NCI-H187 treated with DMSO at 0.1 percent for 48 hours (cell line): ENCODE measurements at regions not wholly inside any gene's neighbourhood (a gene's known extent, or its start where the extent isn't known, plus 50 kb on each side); places are given as distances from the start of the nearest gene placed in this dataset.

Experiments used
- DNase-seq: peaks from one replicate; lab custom pipeline; 2025; lab: John Stamatoyannopoulos, UW

DNA sequence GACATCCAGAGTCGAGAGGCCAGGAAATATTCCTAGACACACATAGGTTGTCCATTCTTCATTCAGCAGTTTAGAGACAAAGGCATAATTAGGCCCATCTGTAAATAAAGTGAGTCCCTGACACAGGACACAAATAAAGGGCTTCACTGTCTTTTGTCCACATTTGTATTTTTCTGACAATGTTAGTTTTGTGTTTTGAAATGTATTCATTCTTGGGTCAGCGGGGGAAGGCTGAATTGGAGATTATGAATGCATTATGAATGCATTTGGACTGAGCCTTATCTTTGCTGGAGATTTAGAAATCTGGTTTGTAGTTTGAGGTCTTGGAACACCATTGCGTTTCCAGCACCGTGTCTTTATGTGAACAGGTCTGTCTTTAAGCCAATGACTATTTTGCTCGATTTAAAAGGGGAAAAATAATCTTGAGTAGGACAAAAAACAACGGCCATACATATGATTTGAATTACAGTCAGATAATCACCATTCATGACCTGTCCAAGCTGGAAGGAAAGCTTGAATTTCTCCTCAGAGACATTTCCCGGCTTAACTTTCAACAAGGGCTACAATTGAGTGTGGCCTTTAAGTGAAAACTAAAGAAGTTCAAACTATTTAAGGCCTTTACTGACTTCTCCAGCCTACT lies 334.8 kb downstream of the WDR11 start:
- DNase-seq, result no peak

DNA sequence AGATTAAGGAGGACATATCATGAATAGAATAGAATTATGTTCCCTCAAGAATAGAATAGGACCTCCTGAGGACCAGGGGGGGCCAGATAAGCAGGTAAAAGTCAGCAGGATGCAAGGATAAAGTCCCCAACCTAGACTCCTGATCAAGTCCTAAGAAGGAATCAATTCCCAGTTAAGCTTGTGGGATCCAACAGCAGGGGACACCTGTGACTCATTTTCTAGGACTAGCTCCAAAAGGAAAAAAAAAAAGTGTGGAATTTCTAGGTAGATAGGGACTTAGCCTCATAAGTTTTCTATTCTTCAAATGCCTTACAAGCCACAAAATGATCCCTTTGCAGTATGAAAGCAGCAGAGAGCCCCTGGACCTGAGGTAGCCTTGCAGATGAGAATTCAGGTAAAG lies 336.2 kb downstream of the WDR11 start:
- no peak for DNase-seq

DNA sequence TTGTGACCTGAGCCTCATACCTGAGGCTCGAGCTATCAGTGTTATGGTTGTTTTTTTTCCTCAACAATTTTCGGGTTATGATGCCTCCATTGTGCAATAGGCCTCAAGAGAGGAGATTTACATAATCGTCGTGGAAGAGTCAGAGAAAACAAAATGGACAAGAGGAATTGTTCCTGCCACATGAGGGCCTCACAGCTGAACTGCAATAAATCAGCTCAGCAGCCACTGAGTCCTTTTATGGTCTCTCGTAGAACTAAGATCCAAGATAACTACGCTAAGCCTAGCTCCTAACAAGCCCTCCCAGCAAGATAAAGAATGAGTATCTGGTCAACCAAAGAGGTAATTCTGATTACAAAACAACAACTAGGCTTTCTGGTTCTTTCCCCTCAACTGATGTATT lies 336.8 kb downstream of the WDR11 start:
- DNase-seq, result no peak

DNA sequence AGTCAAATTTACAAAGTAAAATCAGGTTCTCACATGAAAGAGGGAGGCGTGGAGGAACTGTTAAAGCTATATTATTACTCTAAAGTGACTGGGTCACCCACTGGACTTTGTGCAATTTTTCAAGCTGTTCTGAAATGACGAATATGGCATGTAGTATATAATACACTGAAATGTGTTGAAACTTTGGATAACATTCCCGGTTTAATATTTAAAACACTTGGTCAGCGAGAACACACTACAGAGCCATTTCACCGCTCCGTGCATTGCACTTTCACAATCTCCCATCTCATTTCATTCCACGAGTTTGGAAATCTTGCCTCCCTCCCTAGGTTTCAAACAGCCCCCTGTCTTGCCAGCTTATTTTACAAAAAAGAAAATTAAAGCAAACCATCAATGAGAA lies 337.9 kb downstream of the WDR11 start:
- DNase-seq, result no peak

DNA sequence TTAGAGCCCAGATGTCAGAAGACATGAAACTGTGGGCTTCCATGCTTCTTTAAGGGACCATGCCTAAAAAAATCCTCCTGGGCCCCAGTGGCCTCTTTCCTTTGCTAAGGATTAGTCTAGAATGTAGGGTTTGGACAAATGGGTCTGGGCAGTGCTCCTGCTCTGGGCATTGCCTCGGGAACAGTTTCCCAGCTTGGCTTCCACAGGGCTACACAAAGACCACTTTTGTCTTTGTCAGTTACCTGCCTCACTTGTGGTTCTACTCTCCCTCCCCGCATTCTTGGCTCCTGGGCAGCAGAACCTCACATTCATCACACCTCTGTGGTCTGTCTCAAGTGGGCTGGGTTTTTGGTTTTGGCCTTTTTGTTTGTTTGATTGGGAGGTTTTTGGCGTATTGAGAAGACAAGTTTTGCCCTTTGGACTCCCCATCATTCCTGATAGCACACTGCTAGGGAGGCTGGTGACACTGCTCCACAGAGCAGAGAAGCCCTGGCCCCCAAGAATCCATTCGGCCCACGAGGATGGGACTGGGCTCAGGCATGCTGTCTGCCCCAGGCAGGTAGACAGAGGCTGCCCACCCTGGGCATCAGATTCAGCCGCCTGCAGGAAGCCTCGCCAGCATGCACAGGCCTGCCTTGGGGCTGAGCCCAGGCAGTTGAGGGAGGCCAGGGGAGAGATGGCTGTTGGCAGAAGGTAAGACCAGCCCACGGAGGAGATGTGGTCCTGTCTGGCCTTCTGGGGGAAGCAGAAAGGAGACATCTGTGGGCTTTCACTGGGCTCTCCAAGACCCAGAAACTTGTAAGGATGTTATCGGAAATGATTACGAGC lies 343.7 kb downstream of the WDR11 start:
- DNase-seq, result no peak

DNA sequence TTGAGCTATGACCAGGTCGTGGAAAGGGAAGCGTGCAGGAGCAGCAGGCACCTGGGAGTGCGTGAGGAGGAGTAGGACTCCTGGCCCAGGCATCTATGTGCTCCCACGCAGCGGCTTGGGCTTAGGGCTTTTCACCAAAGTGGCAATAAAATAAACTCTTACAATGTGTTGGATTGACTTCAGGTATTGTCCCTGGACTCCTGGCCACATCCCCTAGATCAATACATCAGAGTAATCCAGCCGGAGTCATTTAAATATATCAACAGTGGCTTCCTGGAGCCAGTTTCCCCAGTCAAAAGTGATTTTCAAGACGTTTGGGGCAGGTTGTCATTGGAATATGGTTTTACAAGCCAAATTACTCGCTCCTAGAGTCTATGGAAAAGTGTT lies 344.4 kb downstream of the WDR11 start:
- no peak for DNase-seq

DNA sequence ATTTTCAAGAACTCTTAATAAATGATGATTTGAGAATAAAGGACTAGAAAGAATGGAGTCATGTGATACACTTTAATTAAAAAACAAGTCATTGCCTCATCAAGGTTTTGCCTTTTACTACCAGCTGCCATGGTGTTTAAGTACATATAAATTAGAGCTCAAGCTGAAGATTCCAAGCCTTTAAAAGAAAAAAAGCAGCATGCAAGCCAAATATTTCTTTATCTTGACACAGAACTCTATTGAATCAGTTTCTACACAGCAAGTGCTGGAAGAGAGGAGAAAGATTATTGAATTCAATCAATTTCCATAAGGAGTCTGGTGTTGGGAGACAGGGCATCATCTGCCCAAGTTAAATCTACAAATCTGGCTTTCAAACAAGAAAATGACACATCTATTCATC lies 347.9 kb downstream of the WDR11 start:
- no peak for DNase-seq

DNA sequence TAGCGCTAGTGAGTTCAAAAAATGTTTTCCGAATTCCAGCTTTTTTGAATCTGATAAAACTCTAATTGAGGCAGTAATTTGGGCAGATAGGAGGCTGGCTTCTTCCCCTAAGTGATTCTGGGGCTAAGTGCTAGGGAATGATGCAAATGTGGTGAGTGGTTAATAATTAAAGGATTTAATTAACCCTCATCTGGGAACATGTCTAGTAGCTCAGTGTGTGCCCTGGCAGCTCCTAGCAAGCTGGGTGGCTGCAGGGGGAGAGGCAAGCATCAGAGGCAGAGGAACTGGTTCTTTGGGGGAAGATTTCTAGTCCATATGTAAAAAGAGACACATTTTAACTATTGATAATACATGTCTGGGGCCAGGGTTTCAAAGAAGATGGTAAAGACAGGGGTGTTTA lies 354.5 kb downstream of the WDR11 start:
- DNase-seq, result no peak

DNA sequence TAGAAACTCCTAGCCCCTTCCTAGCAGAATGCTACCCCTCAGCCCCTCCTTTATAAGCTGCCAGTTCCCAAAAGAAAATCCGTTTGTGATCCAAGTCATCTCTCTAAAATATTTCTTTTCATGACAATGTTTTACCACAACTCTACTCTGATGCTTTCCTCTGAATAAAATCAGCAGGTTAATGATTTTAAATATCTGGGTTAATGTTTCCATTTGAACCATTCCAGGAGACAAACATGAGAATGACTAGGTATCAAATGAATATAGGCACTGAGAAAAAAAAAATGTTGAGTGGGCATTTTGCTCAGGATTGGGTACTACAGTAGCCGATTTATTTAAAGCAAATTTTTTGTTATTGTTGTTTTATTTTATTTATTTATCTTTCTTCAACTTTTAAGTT lies 360.3 kb downstream of the WDR11 start:
- no peak for DNase-seq

DNA sequence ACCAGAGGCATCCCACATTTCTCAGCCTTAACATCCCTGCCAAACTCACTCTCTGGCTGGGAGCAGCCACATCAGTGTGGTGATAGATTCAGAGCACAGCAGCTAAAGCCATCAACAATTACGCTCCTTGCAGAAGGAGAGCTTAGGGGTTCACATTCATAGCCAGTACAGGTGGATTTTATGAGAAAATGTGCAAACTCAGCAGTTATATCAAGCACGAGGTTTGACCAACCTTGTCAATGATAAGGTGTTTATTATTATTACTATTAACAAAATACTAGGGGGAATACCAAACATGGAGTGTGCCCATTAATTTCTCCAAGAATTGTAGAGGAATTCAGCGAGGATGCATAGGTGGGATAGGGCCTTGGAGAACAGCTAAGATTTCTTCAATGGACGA lies 362.3 kb downstream of the WDR11 start:
- no peak for DNase-seq

DNA sequence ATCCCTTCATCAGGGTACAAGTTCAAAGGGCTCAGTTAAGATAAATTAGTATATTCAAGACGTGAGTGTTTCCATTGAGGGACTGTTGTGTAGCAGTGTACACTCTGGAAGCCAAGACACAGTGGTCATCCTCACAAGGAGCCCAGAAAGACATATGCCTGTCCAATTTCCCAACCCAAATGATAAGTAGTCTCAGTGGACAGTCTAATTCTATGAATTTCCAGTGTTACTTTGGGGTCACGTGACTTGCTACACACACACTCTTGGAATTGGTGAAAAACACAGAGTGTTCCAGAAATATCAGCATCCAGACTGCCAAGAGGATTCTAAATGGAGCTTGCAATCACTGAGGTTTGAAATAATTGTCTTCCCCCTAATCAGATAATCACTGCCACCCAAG lies 365.1 kb downstream of the WDR11 start:
- DNase-seq, result no peak

DNA sequence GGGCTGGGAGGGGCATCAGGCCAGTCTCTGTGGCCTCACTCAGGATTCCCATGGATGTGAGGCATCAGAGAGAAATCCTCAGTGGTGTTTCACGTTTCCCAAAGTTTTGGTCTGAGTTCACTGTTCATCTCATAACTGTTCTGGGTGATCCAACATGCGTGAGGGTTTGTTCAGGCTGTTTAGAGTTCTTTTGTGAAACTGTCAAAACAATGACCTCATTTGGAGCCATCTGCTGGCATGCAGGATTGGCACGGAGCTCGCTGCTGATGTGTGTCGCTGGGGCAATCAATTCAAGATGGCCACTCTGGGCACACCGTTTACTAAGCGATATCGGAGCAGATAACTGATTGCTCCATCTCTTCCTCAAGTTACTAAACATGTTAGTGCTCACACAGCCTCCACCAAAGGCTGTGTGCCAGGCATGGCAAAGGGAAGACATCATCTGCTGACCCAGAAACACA lies 365.6 kb downstream of the WDR11 start:
- DNase-seq, result no peak

DNA sequence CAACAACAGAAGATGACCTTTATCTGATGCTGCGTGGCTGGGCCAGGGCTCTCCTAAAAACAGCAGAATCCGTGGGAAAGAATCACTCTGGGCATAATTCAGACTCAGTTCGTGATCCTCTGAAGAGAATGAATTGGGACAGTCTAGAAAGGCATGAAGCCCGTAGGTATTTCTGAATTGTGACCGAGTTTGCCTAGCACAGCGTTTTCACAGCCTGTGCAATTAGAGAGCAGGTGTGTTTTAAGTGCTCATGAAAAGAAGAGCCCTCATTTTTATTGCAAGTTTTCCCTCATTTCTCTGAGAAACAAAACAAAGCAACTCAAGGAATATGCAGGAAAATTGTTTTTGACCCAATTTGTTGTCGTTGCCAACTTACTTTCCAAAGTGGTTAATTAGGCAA lies 366.2 kb downstream of the WDR11 start:
- DNase-seq, result no peak

DNA sequence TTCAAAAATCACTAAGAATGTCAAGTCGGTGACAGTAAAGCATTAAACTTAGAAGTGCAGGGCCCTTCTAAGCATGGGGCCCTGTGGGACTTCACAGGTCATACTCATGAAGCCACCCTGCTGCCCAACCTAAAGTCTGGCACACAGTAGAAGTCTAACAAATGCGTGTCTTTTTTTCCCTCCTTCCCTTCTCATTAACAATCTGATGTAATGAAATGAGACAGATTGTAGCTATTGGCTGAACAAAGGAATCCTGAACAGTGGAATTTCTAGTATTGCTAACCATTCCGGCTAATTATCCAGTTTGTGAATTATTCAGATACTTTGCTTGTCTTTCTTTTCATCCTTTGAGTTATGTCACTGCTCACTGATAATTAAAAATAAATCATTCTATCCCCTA lies 369.9 kb downstream of the WDR11 start:
- no peak for DNase-seq

DNA sequence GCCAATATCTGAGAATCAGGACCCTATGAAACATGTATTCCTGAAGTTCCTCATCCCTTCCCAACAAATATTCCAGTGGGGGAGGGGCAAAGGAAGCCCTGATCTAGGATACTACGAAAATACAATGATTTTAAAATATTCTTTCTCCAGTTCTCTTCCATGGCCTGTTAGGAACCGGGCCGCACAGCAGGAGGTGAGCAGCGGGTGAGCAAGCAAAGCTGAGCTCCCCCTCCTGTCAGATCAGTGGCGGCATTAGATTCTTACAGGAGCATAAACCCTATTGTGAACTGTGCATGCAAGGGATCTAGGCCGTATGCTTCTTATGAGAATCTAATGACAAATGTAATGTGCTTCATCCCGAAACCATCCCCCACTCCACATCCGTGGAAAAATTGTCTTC lies 370.8 kb downstream of the WDR11 start:
- no peak for DNase-seq

DNA sequence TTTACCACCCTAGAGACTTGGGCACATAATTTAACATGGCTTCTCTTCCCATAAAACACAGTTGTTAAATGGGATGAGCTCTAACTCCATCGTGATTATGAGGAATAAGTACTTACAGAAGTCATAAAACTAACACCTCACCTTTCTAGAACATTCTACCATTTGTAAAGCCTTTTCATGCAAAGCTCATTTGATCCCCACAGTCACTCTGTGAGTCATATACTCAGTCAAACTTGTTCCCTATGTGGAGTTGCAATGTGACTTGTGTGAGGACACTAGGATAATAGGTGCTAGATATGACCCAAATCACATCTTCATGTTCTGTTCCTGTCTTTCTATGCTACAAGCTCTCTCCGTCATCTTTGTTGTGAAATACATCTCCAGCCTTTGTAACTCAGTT lies 371.7 kb downstream of the WDR11 start:
- no peak for DNase-seq

DNA sequence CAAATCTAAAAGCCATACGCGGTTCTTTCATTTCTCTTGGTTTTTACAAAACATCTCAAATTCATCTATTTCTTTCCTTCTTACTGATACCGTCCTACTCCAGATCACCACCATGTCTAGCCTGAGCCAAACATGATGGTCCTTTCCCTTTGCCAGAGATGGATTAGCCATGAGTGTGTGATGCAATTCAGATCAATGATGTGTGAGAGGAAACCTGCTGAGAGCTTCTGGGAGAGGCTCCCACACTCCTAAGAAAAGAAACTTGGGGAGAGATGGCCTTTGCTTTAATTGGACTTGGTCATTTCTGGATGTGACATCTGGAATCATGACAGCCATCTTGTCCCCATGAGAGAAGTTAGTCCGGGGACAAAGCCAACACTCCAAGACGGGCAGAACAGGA lies 367.2 kb downstream of the FGFR2 start:
- no peak for DNase-seq

DNA sequence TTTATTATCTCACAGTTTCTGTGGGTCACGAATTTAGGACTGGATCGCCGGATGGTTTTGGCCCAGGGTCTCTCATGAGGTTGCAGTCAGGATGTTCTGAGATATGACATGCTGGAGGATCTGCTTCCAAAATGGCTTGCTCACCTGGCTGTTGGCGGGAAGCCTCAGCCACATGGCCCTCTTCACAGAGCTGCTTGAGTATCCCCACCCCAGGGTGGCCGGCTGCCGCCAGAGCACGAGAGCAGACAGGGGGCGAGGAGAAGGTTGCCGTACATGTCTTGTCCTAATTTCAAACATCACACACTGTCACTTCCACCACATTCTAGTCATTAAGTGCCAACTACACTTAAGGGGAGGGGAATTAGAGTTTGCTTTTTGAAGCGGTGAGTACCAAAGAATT lies 365.8 kb downstream of the FGFR2 start:
- DNase-seq, result no peak

DNA sequence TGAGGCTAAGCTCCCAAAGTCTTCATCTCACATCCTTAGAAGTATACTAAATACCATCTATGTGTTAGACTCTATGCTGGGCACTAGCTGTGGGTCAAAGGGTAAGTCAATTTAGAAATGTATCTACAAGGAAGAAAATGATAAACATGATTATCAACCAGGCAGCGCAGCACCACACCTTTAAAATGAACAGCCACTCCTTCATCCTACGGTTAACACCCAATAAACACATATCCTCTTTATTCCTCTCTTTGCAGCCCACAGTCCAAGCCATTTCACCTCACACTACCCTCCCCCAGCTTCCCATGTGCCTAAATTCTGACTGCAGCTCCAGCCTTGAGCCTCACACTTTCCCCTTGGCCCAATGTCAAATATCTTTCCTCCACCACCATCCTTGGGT lies 362.6 kb downstream of the FGFR2 start:
- DNase-seq, result no peak

DNA sequence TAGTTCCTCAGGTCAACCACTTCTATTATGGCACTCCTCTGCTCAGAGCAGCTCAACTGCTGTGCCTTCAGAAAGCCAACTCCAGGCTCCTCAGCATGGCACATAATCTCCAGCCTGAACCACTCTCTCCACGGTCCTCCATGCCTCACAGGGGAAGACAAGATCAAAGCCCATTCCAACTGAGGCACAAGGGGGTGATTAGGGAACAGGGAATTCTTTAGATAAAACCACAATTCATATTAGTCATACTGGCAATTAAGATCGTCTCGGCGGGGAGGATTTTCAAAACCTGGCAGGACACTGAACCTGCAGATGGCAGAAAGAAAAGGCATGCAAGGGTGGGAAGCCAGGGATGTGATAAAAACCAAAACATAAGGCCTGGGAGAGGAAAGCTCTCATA lies 361.6 kb downstream of the FGFR2 start:
- DNase-seq, result no peak

DNA sequence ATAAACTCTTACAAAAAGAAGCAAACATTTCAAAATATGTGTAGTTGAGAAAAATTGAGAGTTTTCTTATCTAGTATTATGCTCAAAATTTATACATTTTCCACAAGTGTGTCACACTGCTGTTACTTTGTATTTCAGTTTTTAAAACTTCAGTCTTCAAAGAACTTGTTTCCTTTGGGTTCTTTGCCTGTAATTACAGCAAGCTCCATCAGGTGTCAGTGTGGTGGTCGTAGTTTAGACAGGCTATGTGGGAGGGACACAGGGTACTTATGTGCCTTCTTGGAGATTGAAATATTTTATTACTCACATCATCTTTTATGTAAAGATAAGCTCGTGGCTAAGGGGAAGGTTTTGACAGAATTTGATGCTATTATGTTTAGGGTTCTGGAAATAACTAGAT lies 360.5 kb downstream of the FGFR2 start:
- no peak for DNase-seq

DNA sequence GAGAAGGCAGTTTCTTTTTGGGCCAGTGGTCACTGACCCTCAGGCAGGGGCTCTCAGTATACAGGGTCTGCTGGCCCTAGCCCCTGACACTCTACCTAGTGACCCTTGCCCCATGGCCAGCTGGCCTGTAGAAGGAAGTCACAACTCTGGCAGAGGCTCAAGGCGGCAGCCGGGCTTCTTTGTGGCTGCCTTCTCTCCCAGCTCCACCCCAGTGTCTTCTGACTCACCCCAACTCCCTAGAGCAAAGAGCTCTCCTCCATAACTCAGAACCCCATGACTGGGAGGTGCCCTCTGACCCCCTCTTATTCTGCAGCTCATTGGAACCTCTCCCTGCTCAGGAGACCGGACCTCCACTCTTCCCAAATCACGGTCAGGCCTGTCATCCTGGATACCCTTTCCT lies 358.2 kb downstream of the FGFR2 start:
- no peak for DNase-seq

DNA sequence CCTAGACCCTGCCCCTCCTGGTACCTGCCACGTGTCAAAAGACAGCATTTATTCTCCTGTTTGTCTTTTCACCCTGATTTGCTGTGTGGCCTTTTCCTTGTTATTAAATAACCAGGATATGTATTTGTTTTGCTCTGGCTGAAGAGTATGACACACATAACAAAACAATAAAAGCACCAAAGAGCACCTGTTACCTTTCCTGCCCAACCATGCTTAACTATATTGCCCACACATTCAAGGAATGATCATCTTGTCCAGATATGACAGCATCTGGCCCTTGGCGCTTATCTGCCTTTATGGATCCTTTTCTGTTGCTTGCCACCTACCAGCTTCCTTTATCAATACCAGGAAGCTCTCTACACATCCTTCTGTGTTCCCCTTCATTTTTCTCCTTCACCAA lies 357.7 kb downstream of the FGFR2 start:
- no peak for DNase-seq

DNA sequence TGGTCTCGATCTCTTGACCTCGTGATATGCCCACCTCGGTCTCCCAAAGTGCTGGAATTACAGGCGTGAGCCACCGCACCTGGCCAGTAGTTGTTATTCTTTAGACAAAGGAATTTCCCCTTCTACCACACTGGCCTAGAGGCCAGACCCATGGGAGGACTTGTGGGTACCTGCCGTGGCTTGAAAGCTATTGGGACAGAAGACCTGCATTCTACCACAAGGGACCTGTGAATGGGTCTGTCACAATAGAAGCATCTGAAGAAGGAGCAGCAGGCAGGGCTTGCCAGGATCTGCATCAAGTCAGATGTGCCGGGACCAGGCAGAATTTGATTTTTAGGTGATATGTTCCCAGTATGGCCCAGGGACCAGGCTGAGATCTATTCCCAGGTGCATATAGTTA lies 356.9 kb downstream of the FGFR2 start:
- no peak for DNase-seq
